Midbrain (tissue), 1 donor: ENCODE measurements at regions not wholly inside any gene's neighbourhood (a gene's known extent, or its start where the extent isn't known, plus 50 kb on each side); places are given as distances from the start of the nearest gene placed in this dataset.

Source experiments
- DNase-seq: peaks from one replicate; lab custom pipeline; 2025; lab: John Stamatoyannopoulos, UW

GRCh38 chr2:207257251-207258250 is 91.8 kb upstream of the KLF7 start:
- DNase-seq: no peak

DNA sequence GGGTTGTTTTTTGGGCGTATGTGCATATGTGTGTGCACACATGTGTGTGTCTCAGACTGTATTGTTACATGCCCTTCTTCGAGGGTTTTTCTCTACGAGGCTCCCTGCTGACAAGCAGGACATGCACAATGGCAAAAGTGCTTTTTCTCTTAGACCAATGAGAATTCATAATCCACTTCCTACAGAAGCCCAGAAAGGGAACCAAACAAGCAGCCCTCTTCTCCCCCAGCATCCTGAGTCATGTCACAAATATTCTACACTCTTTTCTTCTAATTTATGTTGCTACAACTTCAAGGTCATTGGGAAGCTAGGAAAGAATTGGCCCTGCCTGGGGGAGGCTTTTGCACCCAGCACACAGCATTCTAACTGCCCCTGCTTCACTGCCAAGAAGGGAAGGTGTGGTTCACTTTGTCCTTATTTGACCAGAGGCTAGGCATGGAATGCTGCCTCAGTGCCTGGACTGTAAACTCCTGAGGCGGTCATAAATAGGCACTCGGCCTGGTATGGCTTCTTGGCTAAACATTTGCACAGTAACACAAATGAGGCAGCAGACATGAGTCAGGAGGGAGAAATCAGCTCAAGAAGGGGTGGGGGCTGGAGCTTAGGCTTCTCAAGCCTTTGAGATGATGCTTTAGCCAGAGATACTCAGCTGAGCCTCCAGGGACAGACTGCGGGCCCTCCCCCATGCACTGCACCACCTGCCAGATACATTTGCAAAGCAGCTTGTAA is 92.7 kb upstream of the KLF7 start:
- no peak for DNase-seq

DNA sequence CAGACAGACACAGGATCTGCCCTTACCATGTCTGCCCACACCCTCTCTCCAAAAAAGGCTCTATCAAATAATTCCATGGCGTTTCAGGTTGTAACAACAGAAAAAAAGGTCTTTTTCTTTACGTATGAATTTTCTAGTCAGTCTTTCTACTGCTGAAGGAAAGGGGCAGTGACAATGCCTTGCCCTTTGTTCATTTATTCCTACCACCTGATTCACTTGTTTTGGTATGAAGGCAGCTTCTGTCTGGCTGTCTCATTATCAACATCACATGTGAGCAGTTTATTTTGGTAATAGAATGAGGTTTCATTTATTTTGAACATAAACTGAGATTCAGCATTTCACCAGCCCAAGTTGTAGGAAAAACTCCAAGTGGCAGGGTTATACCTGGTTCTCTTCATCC is 94.3 kb upstream of the KLF7 start:
- no peak for DNase-seq

- no peak for DNase-seq
Observed at GRCh38 chr2:207260947-207261346, 95.2 kb upstream of the KLF7 start.

- DNase-seq: no peak
Observed at GRCh38 chr2:207264310-207264709, 98.6 kb upstream of the KLF7 start.

DNA sequence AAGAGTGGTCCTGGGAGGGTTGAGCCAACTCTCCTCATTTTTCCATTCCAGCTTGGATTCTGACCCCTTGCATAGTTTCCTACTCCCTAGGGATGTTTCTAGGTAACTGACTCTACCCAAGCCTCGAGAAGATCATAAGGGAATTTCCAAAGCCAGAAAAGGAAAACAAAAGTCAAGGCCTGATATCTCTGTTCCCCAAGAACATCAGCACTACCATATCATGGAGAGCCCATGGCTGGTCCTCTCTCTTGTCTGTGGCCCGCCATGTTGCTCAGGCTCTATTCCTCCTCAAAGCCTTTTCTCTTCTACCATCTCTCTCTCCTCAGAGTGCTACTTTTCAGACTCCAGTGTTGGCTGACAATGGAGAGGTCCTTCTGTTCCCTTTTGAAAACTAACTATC is 99.6 kb upstream of the KLF7 start:
- no peak for DNase-seq

DNA sequence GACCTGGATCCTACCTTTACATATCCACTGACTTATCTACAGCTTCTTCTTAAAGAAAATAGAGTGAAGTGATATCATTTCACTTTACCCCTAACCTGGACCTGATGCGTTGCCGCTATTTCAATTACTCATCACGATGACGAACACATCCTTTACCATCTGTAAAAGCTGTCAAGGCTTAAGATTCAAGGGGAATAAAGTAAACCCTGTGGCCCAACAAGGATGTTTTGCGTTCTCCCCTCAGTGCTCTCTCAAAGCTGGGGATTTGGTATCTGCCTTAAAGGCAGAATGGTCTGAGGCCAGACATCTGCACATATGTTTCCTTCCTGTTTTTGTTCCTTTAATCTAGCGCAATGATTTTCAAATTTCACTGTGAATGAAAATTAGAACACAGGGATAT is 100.1 kb upstream of the KLF7 start:
- DNase-seq: no peak

DNA sequence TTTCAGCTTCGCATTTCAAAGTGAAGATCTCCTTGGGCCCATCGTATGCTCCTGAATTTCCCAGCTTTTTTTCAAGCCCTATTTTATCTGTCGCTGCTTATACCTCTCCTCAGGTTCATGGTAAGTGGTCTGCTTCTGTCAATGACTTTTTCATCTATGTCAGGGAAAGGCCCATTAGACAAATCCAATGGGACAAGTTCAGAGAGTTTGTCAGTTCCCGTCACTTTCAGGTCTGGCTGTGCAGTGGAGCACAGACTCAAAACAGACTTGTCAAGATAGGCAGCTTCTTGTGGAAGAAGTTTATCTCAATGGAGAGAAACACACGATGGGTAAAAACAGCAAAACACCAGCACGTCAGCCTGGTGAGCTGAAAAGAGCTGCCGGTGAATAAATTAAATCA is 100.9 kb upstream of the KLF7 start:
- DNase-seq: no peak

DNA sequence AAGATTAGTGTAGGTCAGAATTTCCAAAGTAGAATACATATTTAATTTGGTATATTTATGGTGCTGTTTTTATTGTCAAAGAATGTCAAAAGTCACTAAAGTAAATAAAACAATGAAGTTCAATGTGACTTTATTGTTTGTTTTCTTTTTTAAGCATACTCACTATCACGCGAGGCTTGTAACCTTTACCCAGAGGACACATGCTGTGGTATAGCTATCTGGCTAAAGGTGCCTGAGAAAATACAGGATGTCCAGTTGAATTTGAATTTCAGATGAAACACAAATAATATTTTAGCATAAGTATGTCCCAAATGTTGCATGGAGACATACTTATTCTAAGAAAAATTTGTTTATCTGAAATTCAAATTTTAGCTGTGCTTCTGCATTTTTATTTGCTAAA is 103.3 kb upstream of the KLF7 start:
- no peak for DNase-seq

DNA sequence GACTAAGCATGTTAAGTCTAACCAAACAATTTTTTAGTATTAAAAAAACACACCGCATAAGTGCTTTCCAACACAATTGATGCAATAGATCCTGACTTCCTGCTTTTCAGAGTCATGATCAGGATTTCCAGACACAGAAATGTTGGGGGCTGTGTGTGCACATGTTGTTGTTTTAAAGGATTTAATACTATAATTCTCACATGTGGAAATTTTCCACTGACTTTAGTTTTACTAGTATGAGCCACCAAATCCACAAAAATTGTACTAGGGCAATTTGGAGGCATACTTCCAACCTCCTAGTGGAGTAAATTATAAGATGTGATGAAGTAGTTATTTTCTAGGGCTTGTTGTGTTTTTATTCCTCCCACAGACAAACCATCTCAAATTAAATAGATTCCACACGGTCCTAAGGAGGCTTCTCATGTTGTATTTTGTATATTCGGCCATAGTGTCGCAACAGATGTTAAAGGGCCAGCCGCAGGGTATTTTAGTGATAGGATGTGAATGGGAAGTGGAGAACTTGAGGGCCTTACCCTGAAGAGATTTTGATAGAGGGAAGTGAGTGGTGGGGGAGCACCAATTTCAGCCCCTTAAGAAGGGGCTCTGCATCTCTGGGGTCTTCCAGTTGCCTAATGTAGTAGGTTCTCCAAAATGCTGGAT is 108.9 kb upstream of the KLF7 start:
- DNase-seq: no peak

DNA sequence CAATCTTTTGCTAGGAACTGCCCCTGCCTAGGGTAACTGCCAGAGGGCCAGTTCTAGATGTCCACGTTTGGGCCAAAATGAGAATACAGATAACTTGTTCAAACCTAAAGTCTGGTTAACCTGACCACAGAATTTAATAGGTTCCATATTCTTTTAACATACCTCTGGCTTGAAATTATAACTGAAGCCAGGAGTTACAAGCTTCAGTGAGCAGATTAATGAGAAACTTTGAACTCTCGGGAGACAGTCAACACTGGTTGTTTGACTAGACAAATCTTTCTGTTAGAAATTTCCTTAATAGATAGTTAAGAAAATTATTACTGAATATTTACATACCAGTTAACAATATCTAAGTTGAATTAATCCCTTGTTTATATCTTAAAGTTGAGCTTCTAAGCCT is 110.0 kb upstream of the KLF7 start:
- DNase-seq: no peak

GRCh38 chr2:207276248-207276647 is 110.5 kb upstream of the KLF7 start:
- no peak for DNase-seq

DNA sequence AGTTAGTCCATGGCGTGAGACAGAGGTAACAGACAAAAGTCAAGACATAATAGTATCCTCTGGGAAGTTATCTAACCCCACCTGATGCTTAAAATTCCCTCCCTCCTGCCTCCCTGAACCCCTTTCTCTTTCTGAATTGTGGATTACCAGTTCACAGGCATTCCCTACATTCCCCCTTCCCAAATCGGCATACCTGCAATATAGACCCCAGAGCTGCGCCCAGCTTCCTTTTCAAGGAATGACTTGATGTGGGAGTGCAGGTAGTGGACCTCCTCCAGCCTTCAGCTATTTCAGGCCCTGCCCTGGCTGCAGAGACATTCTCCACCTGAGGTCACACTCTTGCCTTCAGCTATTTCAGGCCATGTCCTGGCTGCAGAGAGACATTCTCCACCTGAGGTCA is 111.1 kb upstream of the KLF7 start:
- no peak for DNase-seq

GRCh38 chr2:207279520-207279919 is 113.8 kb upstream of the KLF7 start:
- DNase-seq: no peak

DNA sequence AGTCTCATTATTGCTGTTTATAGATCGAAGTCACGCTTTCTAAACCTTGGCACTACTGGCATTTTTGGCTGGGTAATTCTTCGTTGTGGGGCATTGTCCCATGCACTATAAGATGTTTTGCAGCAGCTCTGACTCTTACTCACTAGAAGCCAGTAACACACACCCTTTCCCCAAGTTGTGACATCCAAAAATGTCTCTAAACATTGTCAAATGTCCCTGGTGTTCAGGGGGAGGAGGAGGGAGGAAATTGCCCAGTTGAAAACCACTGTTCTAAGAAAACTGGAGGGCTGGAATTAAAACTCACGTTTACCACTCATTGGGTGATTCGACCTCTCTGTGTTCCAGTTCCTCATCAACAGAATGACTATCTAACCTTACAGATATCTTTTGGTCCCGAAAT is 115.7 kb upstream of the KLF7 start:
- no peak for DNase-seq

GRCh38 chr2:207282916-207283315 is 117.2 kb upstream of the KLF7 start:
- DNase-seq: peak; percentile 15

GRCh38 chr2:207283356-207283755 is 117.6 kb upstream of the KLF7 start:
- peak; percentile 16 for DNase-seq

- no peak for DNase-seq
Observed at GRCh38 chr2:207284556-207285472, 119.1 kb upstream of the KLF7 start.

DNA sequence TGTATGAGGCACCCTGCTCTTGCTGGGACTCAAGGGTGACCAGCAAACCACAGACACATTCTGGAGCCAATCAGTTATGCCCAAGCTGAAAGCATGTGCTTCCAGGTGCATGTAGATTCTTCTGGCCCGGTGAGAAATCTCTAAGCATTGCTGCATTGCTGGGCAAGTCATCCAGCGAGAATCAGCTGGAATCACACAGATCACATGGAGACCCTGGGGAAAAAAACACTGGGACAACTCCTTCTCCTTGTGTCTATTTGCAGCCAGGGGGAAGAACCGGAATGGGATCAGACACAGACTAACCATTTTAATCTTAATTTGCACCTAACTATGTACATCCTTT is 119.7 kb upstream of the KLF7 start:
- no peak for DNase-seq

GRCh38 chr2:207286106-207286505 is 120.4 kb upstream of the KLF7 start:
- DNase-seq: no peak

DNA sequence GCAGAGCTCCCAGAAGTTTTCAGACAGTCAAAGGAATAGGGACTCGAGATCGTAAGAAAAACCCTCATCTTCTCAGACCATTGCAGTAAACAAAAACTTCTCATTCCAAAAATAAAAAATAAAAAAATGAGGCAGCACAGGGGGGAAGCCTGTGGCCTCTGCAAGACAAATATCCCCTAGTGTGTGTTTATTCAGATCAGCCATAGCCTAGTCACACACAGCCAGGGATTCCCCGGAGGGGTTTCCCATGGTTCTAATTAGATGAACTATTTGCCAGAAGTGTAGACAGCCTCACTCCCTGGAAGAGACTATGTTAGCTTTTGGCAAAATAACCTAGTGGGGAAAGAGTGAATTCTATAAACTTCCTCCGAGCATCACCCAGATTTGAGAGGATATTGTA is 122.9 kb upstream of the KLF7 start:
- no peak for DNase-seq
